MM.1S (cell line): ENCODE measurements at regions not wholly inside any gene's neighbourhood (a gene's known extent, or its start where the extent isn't known, plus 50 kb on each side); places are given as distances from the start of the nearest gene placed in this dataset.

ENCODE experiments used
- DNase-seq: peaks from one replicate; pipeline ENCODE4 v3.0.0-alpha.2; 2015
- H2AFZ ChIP-seq: fragments of 300-600 bp; sonication (generic); 2 replicates; pipeline ENCODE4 v1.6.0; 2016; ENCODE audit warnings: antibody characterized with exemption, low read length
- H3F3A ChIP-seq: fragments of 300-600 bp; sonication (generic); 2 replicates; pipeline ENCODE4 v1.6.1; 2016; ENCODE audit warnings: mild to moderate bottlenecking, antibody characterized with exemption, low read length, moderate library complexity, mixed read lengths; ENCODE audit not compliant: insufficient read depth
- H3K27ac ChIP-seq: fragments of 300-600 bp; sonication (generic); 2 replicates; pipeline ENCODE4 v1.5.1; 2016; ENCODE audit warnings: mild to moderate bottlenecking, low read length
- H3K27me3 ChIP-seq: fragments of 300-600 bp; sonication (generic); replicated peaks from 2 replicates; pipeline ENCODE4 v1.6.0; 2016; ENCODE audit warnings: low read length; ENCODE audit not compliant: insufficient read depth
- H3K36me3 ChIP-seq: fragments of 300-600 bp; sonication (generic); replicated peaks from 2 replicates; pipeline ENCODE4 v1.6.1; 2016; ENCODE audit warnings: mild to moderate bottlenecking, low read length, mixed read lengths; ENCODE audit not compliant: insufficient read depth
- H3K4me1 ChIP-seq: fragments of 300-600 bp; sonication (generic); 2 replicates; pipeline ENCODE4 v1.6.1; 2016; ENCODE audit warnings: low read length, mixed read lengths
- H3K4me2 ChIP-seq: fragments of 300-600 bp; sonication (generic); 2 replicates; pipeline ENCODE4 v1.6.0; 2016; ENCODE audit warnings: low read depth, low read length
- H3K4me3 ChIP-seq: fragments of 300-600 bp; sonication (generic); 2 replicates; pipeline ENCODE4 v1.5.1; 2016; ENCODE audit warnings: low read length, mixed read lengths
- H3K79me2 ChIP-seq: fragments of 300-600 bp; sonication (generic); 2 replicates; pipeline ENCODE4 v1.6.1; 2016; ENCODE audit warnings: mixed run types, low read length, mixed read lengths
- H3K9ac ChIP-seq: fragments of 300-600 bp; sonication (generic); 2 replicates; pipeline ENCODE4 v1.6.1; 2016; ENCODE audit warnings: low read length, mixed read lengths
- H3K9me2 ChIP-seq: fragments of 300-600 bp; sonication (generic); replicated peaks from 2 replicates; pipeline ENCODE4 v1.6.1; 2016; ENCODE audit warnings: mild to moderate bottlenecking, low read length, mixed read lengths; ENCODE audit not compliant: insufficient read depth
- H3K9me3 ChIP-seq: fragments of 300-600 bp; sonication (generic); replicated peaks from 2 replicates; pipeline ENCODE4 v1.6.1; 2016; ENCODE audit warnings: mild to moderate bottlenecking, low read length, mixed read lengths; ENCODE audit not compliant: insufficient read depth
- H4K20me1 ChIP-seq: fragments of 300-600 bp; sonication (generic); 2 replicates; pipeline ENCODE4 v1.6.1; 2016; ENCODE audit warnings: mild to moderate bottlenecking, low read length, moderate library complexity, mixed read lengths; ENCODE audit not compliant: insufficient read depth
- CTCF ChIP-seq: fragments of 300-600 bp; sonication (generic); IDR thresholded peaks from 2 replicates; pipeline ENCODE4 v1.5.1; 2016; ENCODE audit warnings: antibody characterized with exemption, low read length, mixed read lengths
- EZH2 ChIP-seq: fragments of 300-600 bp; sonication (generic); optimal IDR thresholded peaks from 2 replicates; pipeline ENCODE3; 2017; ENCODE audit warnings: low read depth, mild to moderate bottlenecking, antibody characterized with exemption, low read length, mixed read lengths
- EZH2phosphoT487 ChIP-seq: fragments of 300-600 bp; sonication (generic); IDR thresholded peaks from 2 replicates; pipeline ENCODE4 v1.6.1; 2018; ENCODE audit warnings: antibody characterized with exemption, low read length

- DNase-seq = no peak
- H3K27me3 ChIP-seq = no peaks in the 10 kb centered on the region
- no peaks in the 10 kb centered on the region for H3K9me3 ChIP-seq
- no peak overlapping the region for H3K4me3 ChIP-seq
- no peak overlapping the region for H3K27ac ChIP-seq
- no peaks in the 10 kb centered on the region for H3K79me2 ChIP-seq
- no peaks in the 10 kb centered on the region for H4K20me1 ChIP-seq
- peaks cover 5% of the 10 kb centered on the region; the same call in 1 of the 2 replicates for H3K4me1 ChIP-seq
- no peak overlapping the region for H3K4me2 ChIP-seq
- H3K9me2 ChIP-seq = no peaks in the 10 kb centered on the region
- H2AFZ ChIP-seq = no peak overlapping the region
- TF ChIP-seq EZH2phosphoT487 (no peak), CTCF (no peak), EZH2 (no peak)
- no peaks in the 10 kb centered on the region for H3K36me3 ChIP-seq
- H3F3A ChIP-seq = no peaks in the 10 kb centered on the region
- no peak overlapping the region for H3K9ac ChIP-seq
Measured at GRCh38 chr10:75314570-75314969, 78.8 kb upstream of the COMTD1 start.

GRCh38 chr10:75312440-75312839 lies 76.7 kb upstream of the COMTD1 start:
- Histone ChIP-seq H3K36me3 (no peaks in the 10 kb centered on the region), H3K9me3 (no peaks in the 10 kb centered on the region), H3K27ac (no peak overlapping the region), H2AFZ (no peak overlapping the region), H3F3A (no peaks in the 10 kb centered on the region), H3K9ac (no peak overlapping the region), H4K20me1 (no peaks in the 10 kb centered on the region), H3K4me1 (peaks cover 5% of the 10 kb centered on the region; the same call in 1 of the 2 replicates), H3K9me2 (no peaks in the 10 kb centered on the region), H3K79me2 (no peaks in the 10 kb centered on the region), H3K4me2 (no peak overlapping the region), H3K27me3 (no peaks in the 10 kb centered on the region), H3K4me3 (no peak overlapping the region)
- no peak for TF ChIP-seq CTCF
- TF ChIP-seq EZH2 = no peak
- TF ChIP-seq EZH2phosphoT487 = no peak
- DNase-seq = no peak

- Histone ChIP-seq H3K36me3 (no peaks in the 10 kb centered on the region), H4K20me1 (no peaks in the 10 kb centered on the region), H3K4me1 (peaks cover 5% of the 10 kb centered on the region; the same call in 1 of the 2 replicates), H3K9me3 (no peaks in the 10 kb centered on the region; the same call in 1 of the 2 replicates), H2AFZ (no peak overlapping the region), H3K9me2 (no peaks in the 10 kb centered on the region), H3K27me3 (no peaks in the 10 kb centered on the region), H3K9ac (no peak overlapping the region), H3K4me2 (no peak overlapping the region), H3K4me3 (no peak overlapping the region), H3K27ac (no peak overlapping the region), H3F3A (no peaks in the 10 kb centered on the region), H3K79me2 (no peaks in the 10 kb centered on the region)
- TF ChIP-seq EZH2 (no peak), CTCF (no peak), EZH2phosphoT487 (no peak)
- DNase-seq = no peak
Measured at GRCh38 chr10:75305675-75306074, 69.9 kb upstream of the COMTD1 start.
